ENCODE measurements at regions not wholly inside any gene's neighbourhood (a gene's known extent, or its start where the extent isn't known, plus 50 kb on each side); places are given as distances from the start of the nearest gene placed in this dataset.

DNA sequence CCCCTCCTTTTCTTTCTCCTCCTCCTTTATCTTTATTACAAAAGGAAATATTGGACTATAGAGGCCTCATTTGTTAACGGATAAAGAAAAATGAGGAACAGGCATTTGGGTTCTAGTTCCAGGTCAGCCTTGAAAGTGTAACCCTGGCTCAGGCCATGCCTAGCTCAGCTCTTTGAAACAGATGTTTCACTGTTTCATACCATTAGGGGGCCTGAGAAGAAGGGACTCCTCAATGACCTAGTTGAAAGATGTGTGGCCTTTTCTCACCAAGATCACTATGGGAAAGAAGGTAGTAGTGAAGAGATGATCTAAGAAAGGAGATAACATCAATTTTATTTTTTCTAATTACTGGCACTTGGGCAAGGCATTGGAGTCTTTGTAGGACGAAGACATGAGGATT, 952.7 kb downstream of the SLC4A3 start:
- no peaks in the 10 kb centered on the region for H3K36me3 ChIP-seq (replicated peaks; ENCODE audit: insufficient read depth, low read depth)
- H3K27ac ChIP-seq, result no peak overlapping the region
- H4K20me1 ChIP-seq (ENCODE audit: insufficient read depth, poor library complexity, severe bottlenecking), result no peaks in the 10 kb centered on the region
- 86% methylated on average over 2 of the region's 2 CpGs for WGBS (ENCODE audit: low lambda C conversion rate, missing lambda C conversion rate)
- TF ChIP-seq, protein P1, sequence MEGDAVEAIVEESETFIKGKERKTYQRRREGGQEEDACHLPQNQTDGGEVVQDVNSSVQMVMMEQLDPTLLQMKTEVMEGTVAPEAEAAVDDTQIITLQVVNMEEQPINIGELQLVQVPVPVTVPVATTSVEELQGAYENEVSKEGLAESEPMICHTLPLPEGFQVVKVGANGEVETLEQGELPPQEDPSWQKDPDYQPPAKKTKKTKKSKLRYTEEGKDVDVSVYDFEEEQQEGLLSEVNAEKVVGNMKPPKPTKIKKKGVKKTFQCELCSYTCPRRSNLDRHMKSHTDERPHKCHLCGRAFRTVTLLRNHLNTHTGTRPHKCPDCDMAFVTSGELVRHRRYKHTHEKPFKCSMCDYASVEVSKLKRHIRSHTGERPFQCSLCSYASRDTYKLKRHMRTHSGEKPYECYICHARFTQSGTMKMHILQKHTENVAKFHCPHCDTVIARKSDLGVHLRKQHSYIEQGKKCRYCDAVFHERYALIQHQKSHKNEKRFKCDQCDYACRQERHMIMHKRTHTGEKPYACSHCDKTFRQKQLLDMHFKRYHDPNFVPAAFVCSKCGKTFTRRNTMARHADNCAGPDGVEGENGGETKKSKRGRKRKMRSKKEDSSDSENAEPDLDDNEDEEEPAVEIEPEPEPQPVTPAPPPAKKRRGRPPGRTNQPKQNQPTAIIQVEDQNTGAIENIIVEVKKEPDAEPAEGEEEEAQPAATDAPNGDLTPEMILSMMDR (IDR thresholded peaks at IDR 0.05; ENCODE audit: poor library complexity), result no peak
- TF ChIP-seq EZH2phosphoT487 (IDR thresholded peaks at IDR 0.05; ENCODE audit: low read depth, severe bottlenecking, unreplicated experiment) (no peak), EZH2 (IDR thresholded peaks at IDR 0.05; ENCODE audit: borderline replicate concordance) (no peak)
- H3K79me2 ChIP-seq, result no peaks in the 10 kb centered on the region
- H3K9me3 ChIP-seq (ENCODE audit: low read depth), result no peaks in the 10 kb centered on the region
- H3K4me3 ChIP-seq, result no peak overlapping the region
- H3K9me2 ChIP-seq (replicated peaks; ENCODE audit: insufficient read depth), result no peaks in the 10 kb centered on the region
- H3K4me2 ChIP-seq, result no peak overlapping the region
- no peak for DNase-seq (ENCODE audit: low spot score)
- no peaks in the 10 kb centered on the region for H3K4me1 ChIP-seq (ENCODE audit: insufficient read depth)
- no peaks in the 10 kb centered on the region for H3K27me3 ChIP-seq
- H2AFZ ChIP-seq, result no peak overlapping the region

DNA sequence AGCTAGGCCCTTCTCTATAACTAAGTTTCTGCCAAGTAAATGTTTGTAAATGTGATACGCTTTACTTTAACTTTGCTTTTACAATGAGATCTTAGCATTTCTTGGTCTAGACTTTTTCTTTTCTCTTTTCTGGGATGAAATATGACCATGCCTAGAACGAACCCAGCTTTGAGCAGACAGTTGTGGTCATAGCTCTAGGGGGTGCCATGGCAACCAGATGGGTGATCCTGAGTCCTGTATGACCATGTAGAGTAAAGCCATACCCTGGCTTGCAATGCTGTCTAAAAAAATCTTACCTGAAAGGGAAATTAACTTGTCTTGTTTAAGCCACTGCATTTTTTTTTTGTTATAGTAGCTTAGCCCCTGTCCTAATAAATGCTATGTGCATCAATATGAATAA, 956.3 kb downstream of the SLC4A3 start:
- Histone ChIP-seq H3K9me2 (replicated peaks; ENCODE audit: insufficient read depth) (no peaks in the 10 kb centered on the region), H3K4me2 (no peak overlapping the region)
- no peak for TF ChIP-seq EZH2 (IDR thresholded peaks at IDR 0.05; ENCODE audit: borderline replicate concordance)
- TF ChIP-seq EZH2phosphoT487 (IDR thresholded peaks at IDR 0.05; ENCODE audit: low read depth, severe bottlenecking, unreplicated experiment), result no peak
- TF ChIP-seq, protein P1 (IDR thresholded peaks at IDR 0.05; ENCODE audit: poor library complexity), result no peak

DNA sequence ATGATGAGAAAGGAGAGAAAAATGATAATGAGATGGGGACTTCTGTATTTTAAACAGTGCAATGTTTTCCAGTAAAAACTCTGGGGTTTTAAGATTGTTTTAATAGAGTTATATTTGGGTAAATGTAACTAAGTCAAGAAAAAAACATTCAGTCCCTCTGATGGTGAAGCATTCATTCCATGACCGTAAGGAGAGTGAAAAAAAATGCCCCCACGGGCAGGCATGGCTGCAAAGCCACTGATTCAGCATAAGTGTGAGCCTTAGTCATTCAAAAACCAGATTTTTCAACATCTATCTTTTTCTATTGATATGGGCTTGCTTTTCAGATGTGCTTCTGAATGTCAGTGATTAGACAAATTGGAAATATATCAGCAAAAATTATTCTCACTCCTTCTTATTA, 957.8 kb downstream of the SLC4A3 start:
- Histone ChIP-seq H3K9me2 (replicated peaks; ENCODE audit: insufficient read depth) (no peaks in the 10 kb centered on the region), H3K27me3 (peaks cover 4% of the 10 kb centered on the region)

More for the DNA sequence above, 956.3 kb downstream of the SLC4A3 start:
- H3K79me2 ChIP-seq, result no peaks in the 10 kb centered on the region
- no peak overlapping the region for H3K27ac ChIP-seq
- WGBS (ENCODE audit: low lambda C conversion rate, missing lambda C conversion rate), result 72% methylated on average over 2 of the region's 2 CpGs
- no peaks in the 10 kb centered on the region for H3K9me3 ChIP-seq (ENCODE audit: low read depth)
- H3K4me3 ChIP-seq, result no peak overlapping the region
- H3K36me3 ChIP-seq (replicated peaks; ENCODE audit: insufficient read depth, low read depth), result no peaks in the 10 kb centered on the region
- peaks cover 4% of the 10 kb centered on the region for H3K27me3 ChIP-seq
- no peak overlapping the region for H2AFZ ChIP-seq
- no peaks in the 10 kb centered on the region for H4K20me1 ChIP-seq (ENCODE audit: insufficient read depth, poor library complexity, severe bottlenecking)
- H3K4me1 ChIP-seq (ENCODE audit: insufficient read depth), result no peaks in the 10 kb centered on the region
- no peak for DNase-seq (ENCODE audit: low spot score)

More for the DNA sequence above, 957.8 kb downstream of the SLC4A3 start:
- Histone ChIP-seq H3K4me2 (no peak overlapping the region), H3K36me3 (replicated peaks; ENCODE audit: insufficient read depth, low read depth) (no peaks in the 10 kb centered on the region), H2AFZ (no peak overlapping the region), H3K4me1 (ENCODE audit: insufficient read depth) (no peaks in the 10 kb centered on the region), H3K27ac (no peak overlapping the region), H3K4me3 (no peak overlapping the region), H3K79me2 (no peaks in the 10 kb centered on the region), H3K9me3 (ENCODE audit: low read depth) (no peaks in the 10 kb centered on the region), H4K20me1 (ENCODE audit: insufficient read depth, poor library complexity, severe bottlenecking) (no peaks in the 10 kb centered on the region)
- TF ChIP-seq EZH2phosphoT487 (IDR thresholded peaks at IDR 0.05; ENCODE audit: low read depth, severe bottlenecking, unreplicated experiment) (no peak), EZH2 (IDR thresholded peaks at IDR 0.05; ENCODE audit: borderline replicate concordance) (no peak)
- TF ChIP-seq, protein P1 (IDR thresholded peaks at IDR 0.05; ENCODE audit: poor library complexity), result no peak
- WGBS (ENCODE audit: low lambda C conversion rate, missing lambda C conversion rate), result 73% methylated on average over 2 of the region's 2 CpGs
- DNase-seq (ENCODE audit: low spot score), result no peak

Measured in hepatocyte (in vitro differentiated cells).